ENCODE measurements at regions not wholly inside any gene's neighbourhood (a gene's known extent, or its start where the extent isn't known, plus 50 kb on each side); places are given as distances from the start of the nearest gene placed in this dataset.

- Histone ChIP-seq H3K36me3 (ENCODE audit: insufficient read depth, insufficient read length, low read length) (no peaks in the 10 kb centered on the region), H3K27me3 (ENCODE audit: insufficient read depth, insufficient read length) (no peaks in the 10 kb centered on the region), H3K9me3 (ENCODE audit: insufficient read depth, low read length) (no peaks in the 10 kb centered on the region; the same call in 1 of the 2 replicates), H3K4me3 (ENCODE audit: insufficient read length, low read depth) (no peak overlapping the region), H3K4me1 (ENCODE audit: insufficient read depth, insufficient read length) (no peaks in the 10 kb centered on the region), H3K9ac (ENCODE audit: insufficient read length, low read depth) (no peak overlapping the region)
- no peak for DNase-seq (ENCODE audit: low read depth, low spot score)
- TF ChIP-seq SUZ12 (IDR thresholded peaks at IDR 0.05; ENCODE audit: extremely low read depth, insufficient read depth, insufficient read length) (no peak), YY1 (IDR thresholded peaks at IDR 0.05; ENCODE audit: insufficient read depth, insufficient read length) (no peak), ZNF274 (IDR thresholded peaks at IDR 0.05; ENCODE audit: low read depth, low read length) (no peak)
Measured at GRCh38 chr4:138561276-138561880, 319.2 kb upstream of the SLC7A11 start.

- Histone ChIP-seq H3K4me1 (ENCODE audit: insufficient read depth, insufficient read length) (no peaks in the 10 kb centered on the region), H3K9me3 (ENCODE audit: insufficient read depth, low read length) (no peaks in the 10 kb centered on the region; the same call in 1 of the 2 replicates), H3K4me3 (ENCODE audit: insufficient read length, low read depth) (no peak overlapping the region), H3K27me3 (ENCODE audit: insufficient read depth, insufficient read length) (no peaks in the 10 kb centered on the region), H3K36me3 (ENCODE audit: insufficient read depth, insufficient read length, low read length) (no peaks in the 10 kb centered on the region), H3K9ac (ENCODE audit: insufficient read length, low read depth) (no peak overlapping the region)
- TF ChIP-seq YY1 (IDR thresholded peaks at IDR 0.05; ENCODE audit: insufficient read depth, insufficient read length) (no peak), ZNF274 (IDR thresholded peaks at IDR 0.05; ENCODE audit: low read depth, low read length) (no peak), SUZ12 (IDR thresholded peaks at IDR 0.05; ENCODE audit: extremely low read depth, insufficient read depth, insufficient read length) (no peak)
- DNase-seq (ENCODE audit: low read depth, low spot score), result no peak
Measured at GRCh38 chr4:138560448-138560847, 318.3 kb upstream of the SLC7A11 start.

GRCh38 chr4:138558886-138559285 lies 316.7 kb upstream of the SLC7A11 start:
- no peak overlapping the region for H3K4me3 ChIP-seq (ENCODE audit: insufficient read length, low read depth)
- TF ChIP-seq ZNF274 (IDR thresholded peaks at IDR 0.05; ENCODE audit: low read depth, low read length), result no peak

DNA sequence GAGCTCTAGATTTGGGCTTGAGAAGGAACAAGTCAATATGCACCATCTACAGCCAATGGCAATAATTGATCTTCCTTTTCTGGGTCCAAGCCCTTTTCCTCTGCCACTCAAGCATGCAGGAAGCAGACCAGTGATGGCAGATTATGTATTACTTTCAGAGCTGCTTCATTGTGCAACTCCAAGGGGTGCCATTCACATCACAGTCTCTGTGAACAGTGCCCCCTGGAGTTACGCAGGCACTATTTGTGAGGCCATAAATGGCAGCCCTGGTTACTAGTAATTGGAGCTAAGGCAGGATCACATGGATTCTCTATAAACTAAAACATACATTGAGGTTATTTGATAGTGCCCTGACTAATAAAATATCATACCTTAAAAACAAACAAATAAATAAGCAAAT lies 313.4 kb upstream of the SLC7A11 start:
- TF ChIP-seq YY1 (IDR thresholded peaks at IDR 0.05; ENCODE audit: insufficient read depth, insufficient read length) (no peak), SUZ12 (IDR thresholded peaks at IDR 0.05; ENCODE audit: extremely low read depth, insufficient read depth, insufficient read length) (no peak), ZNF274 (IDR thresholded peaks at IDR 0.05; ENCODE audit: low read depth, low read length) (no peak)
- DNase-seq (ENCODE audit: low read depth, low spot score), result no peak
- H3K4me1 ChIP-seq (ENCODE audit: insufficient read depth, insufficient read length), result no peaks in the 10 kb centered on the region

More at GRCh38 chr4:138558886-138559285, 316.7 kb upstream of the SLC7A11 start:
- Histone ChIP-seq H3K36me3 (ENCODE audit: insufficient read depth, insufficient read length, low read length) (no peaks in the 10 kb centered on the region), H3K4me1 (ENCODE audit: insufficient read depth, insufficient read length) (no peaks in the 10 kb centered on the region), H3K27me3 (ENCODE audit: insufficient read depth, insufficient read length) (no peaks in the 10 kb centered on the region), H3K9me3 (ENCODE audit: insufficient read depth, low read length) (no peaks in the 10 kb centered on the region; the same call in 1 of the 2 replicates), H3K9ac (ENCODE audit: insufficient read length, low read depth) (no peak overlapping the region)
- no peak for DNase-seq (ENCODE audit: low read depth, low spot score)

GRCh38 chr4:138555108-138555507 lies 313.0 kb upstream of the SLC7A11 start:
- DNase-seq (ENCODE audit: low read depth, low spot score), result no peak
- H3K27me3 ChIP-seq (ENCODE audit: insufficient read depth, insufficient read length), result no peaks in the 10 kb centered on the region
- no peaks in the 10 kb centered on the region for H3K9me3 ChIP-seq (ENCODE audit: insufficient read depth, low read length)
- no peaks in the 10 kb centered on the region for H3K36me3 ChIP-seq (ENCODE audit: insufficient read depth, insufficient read length, low read length)
- H3K4me1 ChIP-seq (ENCODE audit: insufficient read depth, insufficient read length), result no peaks in the 10 kb centered on the region
- no peak overlapping the region for H3K9ac ChIP-seq (ENCODE audit: insufficient read length, low read depth)
- TF ChIP-seq ZNF274 (IDR thresholded peaks at IDR 0.05; ENCODE audit: low read depth, low read length) (no peak), SUZ12 (IDR thresholded peaks at IDR 0.05; ENCODE audit: extremely low read depth, insufficient read depth, insufficient read length) (no peak), YY1 (IDR thresholded peaks at IDR 0.05; ENCODE audit: insufficient read depth, insufficient read length) (no peak)
- no peak overlapping the region for H3K4me3 ChIP-seq (ENCODE audit: insufficient read length, low read depth)

More for the DNA sequence above, 313.4 kb upstream of the SLC7A11 start:
- H3K9me3 ChIP-seq (ENCODE audit: insufficient read depth, low read length), result no peaks in the 10 kb centered on the region
- H3K4me3 ChIP-seq (ENCODE audit: insufficient read length, low read depth), result no peak overlapping the region
- H3K36me3 ChIP-seq (ENCODE audit: insufficient read depth, insufficient read length, low read length), result no peaks in the 10 kb centered on the region
- no peaks in the 10 kb centered on the region for H3K27me3 ChIP-seq (ENCODE audit: insufficient read depth, insufficient read length)
- no peak overlapping the region for H3K9ac ChIP-seq (ENCODE audit: insufficient read length, low read depth)

DNA sequence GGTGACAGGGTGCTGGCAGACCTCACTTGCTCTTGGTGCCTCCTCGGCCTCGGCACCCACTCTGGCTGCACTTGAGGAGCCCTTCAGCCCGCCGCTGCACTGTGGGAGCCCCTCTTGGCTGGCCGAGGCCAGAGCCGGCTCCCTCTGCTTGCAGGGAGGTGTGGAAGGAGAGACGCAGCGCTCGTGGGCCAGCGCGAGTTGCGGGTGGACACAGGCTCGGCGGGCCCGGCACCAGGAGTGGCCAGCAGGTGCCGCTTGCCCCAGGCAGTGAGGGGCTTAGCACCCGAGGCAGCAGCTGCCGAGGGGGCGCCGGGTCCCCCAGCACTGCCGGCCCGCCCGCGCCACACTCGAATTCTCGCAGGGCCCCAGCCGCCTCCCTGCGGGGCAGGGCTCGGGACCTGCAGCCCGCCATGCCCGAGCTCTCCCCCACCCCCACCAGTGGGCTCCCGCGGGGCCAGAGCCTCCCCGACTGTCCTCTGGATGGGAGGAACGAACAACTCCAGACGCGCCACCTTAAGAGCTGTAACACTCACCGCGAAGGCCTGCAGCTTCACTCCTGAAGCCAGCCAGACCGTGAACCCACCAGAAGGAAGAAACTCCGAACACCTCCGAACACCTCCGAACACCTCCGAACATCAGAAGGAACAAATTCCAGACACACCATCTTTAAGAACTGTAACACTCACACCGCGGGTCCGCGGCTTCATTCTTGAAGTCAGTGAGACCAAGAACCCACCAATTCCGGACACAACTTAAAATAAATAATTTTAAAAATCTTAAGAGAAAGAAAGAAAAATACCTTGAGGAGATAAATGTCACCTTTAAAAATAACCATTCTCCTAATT lies 311.1 kb upstream of the SLC7A11 start:
- no peak for DNase-seq (ENCODE audit: low read depth, low spot score)
- no peaks in the 10 kb centered on the region for H3K36me3 ChIP-seq (ENCODE audit: insufficient read depth, insufficient read length, low read length)
- H3K9ac ChIP-seq (ENCODE audit: insufficient read length, low read depth), result no peak overlapping the region
- no peak for TF ChIP-seq YY1 (IDR thresholded peaks at IDR 0.05; ENCODE audit: insufficient read depth, insufficient read length)
- no peak for TF ChIP-seq ZNF274 (IDR thresholded peaks at IDR 0.05; ENCODE audit: low read depth, low read length)
- TF ChIP-seq SUZ12 (IDR thresholded peaks at IDR 0.05; ENCODE audit: extremely low read depth, insufficient read depth, insufficient read length), result no peak
- H3K27me3 ChIP-seq (ENCODE audit: insufficient read depth, insufficient read length), result no peaks in the 10 kb centered on the region
- no peaks in the 10 kb centered on the region for H3K9me3 ChIP-seq (ENCODE audit: insufficient read depth, low read length)
- H3K4me3 ChIP-seq (ENCODE audit: insufficient read length, low read depth), result no peak overlapping the region
- no peaks in the 10 kb centered on the region for H3K4me1 ChIP-seq (ENCODE audit: insufficient read depth, insufficient read length)

- TF ChIP-seq YY1 (IDR thresholded peaks at IDR 0.05; ENCODE audit: insufficient read depth, insufficient read length), result no peak
- TF ChIP-seq ZNF274 (IDR thresholded peaks at IDR 0.05; ENCODE audit: low read depth, low read length), result no peak
- no peak for TF ChIP-seq SUZ12 (IDR thresholded peaks at IDR 0.05; ENCODE audit: extremely low read depth, insufficient read depth, insufficient read length)
- Histone ChIP-seq H3K9me3 (ENCODE audit: insufficient read depth, low read length) (no peaks in the 10 kb centered on the region), H3K9ac (ENCODE audit: insufficient read length, low read depth) (no peak overlapping the region), H3K4me3 (ENCODE audit: insufficient read length, low read depth) (no peak overlapping the region), H3K4me1 (ENCODE audit: insufficient read depth, insufficient read length) (no peaks in the 10 kb centered on the region), H3K27me3 (ENCODE audit: insufficient read depth, insufficient read length) (no peaks in the 10 kb centered on the region), H3K36me3 (ENCODE audit: insufficient read depth, insufficient read length, low read length) (no peaks in the 10 kb centered on the region)
- DNase-seq (ENCODE audit: low read depth, low spot score), result no peak
Measured at GRCh38 chr4:138542191-138542776, 300.1 kb upstream of the SLC7A11 start.
